SK-N-SH (cell line): ENCODE measurements at regions not wholly inside any gene's neighbourhood (a gene's known extent, or its start where the extent isn't known, plus 50 kb on each side); places are given as distances from the start of the nearest gene placed in this dataset.

Experiments
- CTCF ChIA-PET: fragments of 300-600, 350-600 bp; formaldehyde crosslinking; extraction: SDS; loops from one replicate; lab custom pipeline; 2021; lab: Yijun Ruan, JAX
- POLR2A ChIA-PET: fragments of 350-600 bp; sonication (Branson Sonifier 250); formaldehyde crosslinking; extraction: SDS; loops from one replicate; lab custom pipeline; 2020; ENCODE audit warnings: antibody characterized with exemption, inconsistent platforms; lab: Yijun Ruan, JAX
- DNase-seq: peaks from one replicate; pipeline ENCODE4 v3.0.0; 2012
- H2AFZ ChIP-seq: fragments of 200-600 bp; sonication (generic); 2 replicates; pipeline ENCODE4 v1.8.1; 2016; ENCODE audit warnings: antibody characterized with exemption, mild to moderate bottlenecking, low read depth
- H3F3A ChIP-seq: fragments of 200-600 bp; sonication (generic); replicated peaks from 2 replicates; pipeline ENCODE3; 2016; ENCODE audit warnings: antibody characterized with exemption, mild to moderate bottlenecking; ENCODE audit not compliant: insufficient read depth
- H3K27ac ChIP-seq, 2 experiments: fragments of 200-500 bp in 1 of 2; fragments of 200-600 bp in 1 of 2; sonication (Bioruptor generic) in 1 of 2; sonication (generic), shearing (Covaris generic) in 1 of 2; 2 replicates each; pipeline versions ENCODE4 v1.5.1 to v1.6.1; 2014 to 2016; ENCODE audit warnings: low read depth in 2 of 2, inconsistent platforms in 1 of 2, low read length in 1 of 2, mild to moderate bottlenecking in 1 of 2, mixed read lengths in 1 of 2
- H3K27me3 ChIP-seq: fragments of 200-600 bp; sonication (generic), shearing (Covaris generic); 2 replicates; pipeline ENCODE4 v1.6.1; 2016; ENCODE audit warnings: mixed run types; ENCODE audit not compliant: insufficient read depth
- H3K36me3 ChIP-seq, 2 experiments: fragments of 200-500 bp in 1 of 2; fragments of 200-600 bp in 1 of 2; sonication (Bioruptor generic) in 1 of 2; sonication (generic) in 1 of 2; replicated peaks in 1 of 2; 2 replicates each; pipeline versions ENCODE3 to v1.5.1; 2014 to 2016; ENCODE audit warnings: low read length in 1 of 2, mild to moderate bottlenecking in 1 of 2; ENCODE audit not compliant: insufficient read depth in 2 of 2, control insufficient read depth in 1 of 2
- H3K4me1 ChIP-seq, 2 experiments: fragments of 200-500 bp in 1 of 2; fragments of 200-600 bp in 1 of 2; sonication (Bioruptor generic) in 1 of 2; sonication (generic), shearing (Covaris generic) in 1 of 2; 2 replicates each; pipeline versions ENCODE4 v1.5.1 to v1.6.1; 2014 to 2016; ENCODE audit warnings: low read depth in 1 of 2, low read length in 1 of 2, mixed run types in 1 of 2; ENCODE audit not compliant: insufficient read depth in 2 of 2, control insufficient read depth in 1 of 2
- H3K4me2 ChIP-seq: fragments of 200-600 bp; sonication (generic), shearing (Covaris generic); 2 replicates; pipeline ENCODE4 v1.6.1; 2017; ENCODE audit warnings: mixed run types
- H3K4me3 ChIP-seq, 2 experiments: fragments of 200-500 bp in 1 of 2; fragments of 200-600 bp in 1 of 2; sonication (Bioruptor generic) in 1 of 2; sonication (generic), shearing (Covaris generic) in 1 of 2; 2 replicates each; pipeline versions ENCODE4 v1.5.1 to v1.8.1; 2014 to 2016; ENCODE audit warnings: low read depth in 2 of 2, inconsistent platforms in 1 of 2, low read length in 1 of 2, mild to moderate bottlenecking in 1 of 2, mixed read lengths in 1 of 2, moderate library complexity in 1 of 2
- H3K79me2 ChIP-seq: fragments of 200-600 bp; sonication (generic); 2 replicates; pipeline ENCODE4 v1.8.1; 2017; ENCODE audit warnings: mild to moderate bottlenecking; ENCODE audit not compliant: insufficient read depth
- H3K9ac ChIP-seq: fragments of 200-600 bp; sonication (generic); 2 replicates; pipeline ENCODE4 v1.6.1; 2017; ENCODE audit warnings: mixed run types
- H3K9me2 ChIP-seq: fragments of 200-600 bp; sonication (generic); 2 replicates; pipeline ENCODE4 v1.6.1; 2017; ENCODE audit warnings: mixed run types
- H3K9me3 ChIP-seq: fragments of 200-600 bp; sonication (generic); 2 replicates; pipeline ENCODE4 v1.6.1; 2017; ENCODE audit warnings: mixed run types, mild to moderate bottlenecking, moderate library complexity
- H4K20me1 ChIP-seq: fragments of 200-600 bp; sonication (generic); 2 replicates; pipeline ENCODE4 v1.6.1; 2017; ENCODE audit warnings: mild to moderate bottlenecking, mixed run types; ENCODE audit not compliant: insufficient read depth
- ELF1 ChIP-seq: IDR thresholded peaks from 2 replicates; pipeline ENCODE4 v1.4.0; 2012
- EP300 ChIP-seq, 2 experiments: IDR thresholded peaks; 2 replicates each; pipeline versions ENCODE4 v1.4.0 to v1.6.1; 2012; ENCODE audit warnings: borderline replicate concordance in 1 of 2, low read depth in 1 of 2, low read length in 1 of 2
- EZH2phosphoT487 ChIP-seq: fragments of 200-600 bp; sonication (generic); IDR thresholded peaks from 2 replicates; pipeline ENCODE4 v1.6.1; 2017; ENCODE audit warnings: low read depth, mixed run types, mild to moderate bottlenecking, antibody characterized with exemption, moderate library complexity, borderline replicate concordance
- FOSL2 ChIP-seq: IDR thresholded peaks from 2 replicates; pipeline ENCODE4 v1.4.0; 2012; ENCODE audit warnings: low read depth, mild to moderate bottlenecking, moderate library complexity, borderline replicate concordance
- FOXM1 ChIP-seq: IDR thresholded peaks from 2 replicates; pipeline ENCODE4 v1.4.0; 2012; ENCODE audit warnings: low read depth, mild to moderate bottlenecking
- GABPA ChIP-seq: IDR thresholded peaks from 2 replicates; pipeline ENCODE4 v1.4.0; 2012; ENCODE audit warnings: low read depth, mild to moderate bottlenecking
- GATA2 ChIP-seq: sonication (generic); formaldehyde crosslinking; IDR thresholded peaks from 2 replicates; pipeline ENCODE4 v1.5.0; 2020; ENCODE audit warnings: mild to moderate bottlenecking, missing genetic modification reagents
- MXI1 ChIP-seq: IDR thresholded peaks from 2 replicates; pipeline ENCODE4 v1.6.1; 2012; ENCODE audit warnings: mild to moderate bottlenecking, low read depth, low read length, improper control_type of control experiment
- NRF1 ChIP-seq: IDR thresholded peaks from 2 replicates; pipeline ENCODE4 v1.6.1; 2012; ENCODE audit warnings: low read depth, mild to moderate bottlenecking, low read length
- RAD21 ChIP-seq: IDR thresholded peaks from 2 replicates; pipeline ENCODE4 v1.6.1; 2012; ENCODE audit warnings: mild to moderate bottlenecking, low read length
- RCOR1 ChIP-seq: fragments of 150-350 bp; IDR thresholded peaks from 2 replicates; pipeline ENCODE4 v1.6.1; 2017; ENCODE audit warnings: antibody characterized with exemption, low read length
- RFX5 ChIP-seq: IDR thresholded peaks from 2 replicates; pipeline ENCODE4 v1.6.1; 2012; ENCODE audit warnings: mild to moderate bottlenecking, improper control_type of control experiment, low read length
- SIN3A ChIP-seq: IDR thresholded peaks from 2 replicates; pipeline ENCODE4 v1.6.1; 2012; ENCODE audit warnings: low read depth, mild to moderate bottlenecking, low read length, moderate library complexity, borderline replicate concordance
- TAF1 ChIP-seq: IDR thresholded peaks from 2 replicates; pipeline ENCODE4 v1.6.1; 2012; ENCODE audit warnings: low read depth, mild to moderate bottlenecking, low read length, moderate library complexity, borderline replicate concordance
- TCF12 ChIP-seq: IDR thresholded peaks from 2 replicates; pipeline ENCODE4 v1.4.0; 2012
- TEAD4 ChIP-seq: IDR thresholded peaks from 2 replicates; pipeline ENCODE4 v1.4.0; 2012; ENCODE audit warnings: mild to moderate bottlenecking, borderline replicate concordance; ENCODE audit not compliant: insufficient read depth
- WGBS: methylation state at CpG from one replicate; pipeline ENCODE4 v1.1.6; 2017; ENCODE audit warnings: low lambda C conversion rate; 5-methylcytosine and 5-hydroxymethylcytosine counted together
- TF ChIP-seq, protein P1 (sequence below): IDR thresholded peaks from 2 replicates; pipeline ENCODE4 v1.4.0; 2012; ENCODE audit warnings: low read depth, borderline replicate concordance
- TF ChIP-seq, protein P2 (sequence below): IDR thresholded peaks from 2 replicates; pipeline ENCODE4; 2012

GRCh38 chr9:108377881-108378280 is 477.9 kb downstream of the ACTL7B start:
- no peak overlapping the region for H3K27ac ChIP-seq
- no peaks in the 10 kb centered on the region for H3K9me2 ChIP-seq
- no peaks in the 10 kb centered on the region for H3F3A ChIP-seq
- H2AFZ ChIP-seq = no peak overlapping the region
- H3K4me1 ChIP-seq = no peaks in the 10 kb centered on the region
- 18% methylated on average over 2 of the region's 2 CpGs for WGBS
- H3K9ac ChIP-seq = no peak overlapping the region
- peaks cover 5% of the 10 kb centered on the region; the same call in 1 of the 2 replicates for H3K27me3 ChIP-seq
- ChIA-PET POLR2A (no interaction called here), CTCF (no interaction called here)
- 0 out of 2 replicates have a peak, but pooled peaks cover 5% of the 10 kb centered on the region for H3K9me3 ChIP-seq
- H3K79me2 ChIP-seq = no peaks in the 10 kb centered on the region
- H3K4me3 ChIP-seq = no peak overlapping the region
- no peaks in the 10 kb centered on the region for H3K36me3 ChIP-seq
- DNase-seq = no peak
- H4K20me1 ChIP-seq = no peaks in the 10 kb centered on the region
- TF ChIP-seq TEAD4 (no peak), NRF1 (no peak)
- no peak overlapping the region for H3K4me2 ChIP-seq

- H3K9me2 ChIP-seq = no peaks in the 10 kb centered on the region
- H3K36me3 ChIP-seq = no peaks in the 10 kb centered on the region
- 0 out of 2 replicates have a peak, but pooled peaks cover 5% of the 10 kb centered on the region for H3K9me3 ChIP-seq
- no peaks in the 10 kb centered on the region for H3F3A ChIP-seq
- no peak overlapping the region for H2AFZ ChIP-seq
- 6% methylated on average over 3 of the region's 3 CpGs for WGBS
- H3K9ac ChIP-seq = no peak overlapping the region
- no peak overlapping the region for H3K4me2 ChIP-seq
- DNase-seq = no peak
- H3K79me2 ChIP-seq = no peaks in the 10 kb centered on the region
- ChIA-PET POLR2A (no interaction called here), CTCF (no interaction called here)
- peaks cover 5% of the 10 kb centered on the region; the same call in 1 of the 2 replicates for H3K27me3 ChIP-seq
- no peaks in the 10 kb centered on the region for H4K20me1 ChIP-seq
- H3K27ac ChIP-seq = no peak overlapping the region
- TF ChIP-seq RCOR1 = no peak
- TF ChIP-seq GATA2 (CRISPR knock-in tag) = no peak
- no peak for TF ChIP-seq TEAD4
- no peak for TF ChIP-seq FOSL2
- no peak for TF ChIP-seq MXI1
- no peak for TF ChIP-seq TCF12
- no peak for TF ChIP-seq NRF1
- TF ChIP-seq, protein P1, sequence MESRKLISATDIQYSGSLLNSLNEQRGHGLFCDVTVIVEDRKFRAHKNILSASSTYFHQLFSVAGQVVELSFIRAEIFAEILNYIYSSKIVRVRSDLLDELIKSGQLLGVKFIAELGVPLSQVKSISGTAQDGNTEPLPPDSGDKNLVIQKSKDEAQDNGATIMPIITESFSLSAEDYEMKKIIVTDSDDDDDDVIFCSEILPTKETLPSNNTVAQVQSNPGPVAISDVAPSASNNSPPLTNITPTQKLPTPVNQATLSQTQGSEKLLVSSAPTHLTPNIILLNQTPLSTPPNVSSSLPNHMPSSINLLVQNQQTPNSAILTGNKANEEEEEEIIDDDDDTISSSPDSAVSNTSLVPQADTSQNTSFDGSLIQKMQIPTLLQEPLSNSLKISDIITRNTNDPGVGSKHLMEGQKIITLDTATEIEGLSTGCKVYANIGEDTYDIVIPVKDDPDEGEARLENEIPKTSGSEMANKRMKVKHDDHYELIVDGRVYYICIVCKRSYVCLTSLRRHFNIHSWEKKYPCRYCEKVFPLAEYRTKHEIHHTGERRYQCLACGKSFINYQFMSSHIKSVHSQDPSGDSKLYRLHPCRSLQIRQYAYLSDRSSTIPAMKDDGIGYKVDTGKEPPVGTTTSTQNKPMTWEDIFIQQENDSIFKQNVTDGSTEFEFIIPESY = no peak
- no peak overlapping the region for H3K4me3 ChIP-seq
- H3K4me1 ChIP-seq = no peaks in the 10 kb centered on the region
Measured at GRCh38 chr9:108377382-108377781, 478.4 kb downstream of the ACTL7B start.

- Histone ChIP-seq H3K9ac (no peak overlapping the region), H3K9me3 (0 out of 2 replicates have a peak, but pooled peaks cover 5% of the 10 kb centered on the region), H3K36me3 (no peaks in the 10 kb centered on the region), H4K20me1 (no peaks in the 10 kb centered on the region), H3K4me1 (no peaks in the 10 kb centered on the region), H3K27me3 (peaks cover 5% of the 10 kb centered on the region; the same call in 1 of the 2 replicates), H3K4me2 (no peak overlapping the region), H3K4me3 (no peak overlapping the region), H3K9me2 (no peaks in the 10 kb centered on the region), H3K27ac (no peak overlapping the region), H3F3A (no peaks in the 10 kb centered on the region), H3K79me2 (no peaks in the 10 kb centered on the region), H2AFZ (no peak overlapping the region)
- ChIA-PET POLR2A (no interaction called here), CTCF (no interaction called here)
- no peak for DNase-seq
- no peak for TF ChIP-seq MXI1
- TF ChIP-seq TEAD4 = no peak
- TF ChIP-seq, protein P1 = no peak
- no peak for TF ChIP-seq GABPA
- TF ChIP-seq RFX5 = no peak
- no peak for TF ChIP-seq EZH2phosphoT487
- TF ChIP-seq RAD21 = no peak
- TF ChIP-seq FOXM1 = no peak
- TF ChIP-seq, protein P2, sequence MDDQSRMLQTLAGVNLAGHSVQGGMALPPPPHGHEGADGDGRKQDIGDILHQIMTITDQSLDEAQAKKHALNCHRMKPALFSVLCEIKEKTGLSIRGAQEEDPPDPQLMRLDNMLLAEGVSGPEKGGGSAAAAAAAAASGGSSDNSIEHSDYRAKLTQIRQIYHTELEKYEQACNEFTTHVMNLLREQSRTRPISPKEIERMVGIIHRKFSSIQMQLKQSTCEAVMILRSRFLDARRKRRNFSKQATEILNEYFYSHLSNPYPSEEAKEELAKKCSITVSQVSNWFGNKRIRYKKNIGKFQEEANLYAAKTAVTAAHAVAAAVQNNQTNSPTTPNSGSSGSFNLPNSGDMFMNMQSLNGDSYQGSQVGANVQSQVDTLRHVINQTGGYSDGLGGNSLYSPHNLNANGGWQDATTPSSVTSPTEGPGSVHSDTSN = no peak
- no peak for TF ChIP-seq ELF1
- no peak for TF ChIP-seq FOSL2
- TF ChIP-seq EP300 (IDR thresholded peaks at IDR 0.05; ENCODE audit: borderline replicate concordance in 1 of 2, low read depth in 1 of 2, low read length in 1 of 2) = no peak
- no peak for TF ChIP-seq TAF1
- TF ChIP-seq SIN3A = no peak
Measured at GRCh38 chr9:108376140-108376539, 479.6 kb downstream of the ACTL7B start.
